ENCODE measurements at regions not wholly inside any gene's neighbourhood (a gene's known extent, or its start where the extent isn't known, plus 50 kb on each side); places are given as distances from the start of the nearest gene placed in this dataset.

- Mint-ChIP-seq H3K27ac (ENCODE audit: unreplicated experiment) (no peak overlapping the region), H3K4me1 (ENCODE audit: low read depth) (peaks cover 58% of the 10 kb centered on the region), H3K27me3 (ENCODE audit: low read depth) (no peaks in the 10 kb centered on the region), H3K9me3 (ENCODE audit: low read depth) (no peaks in the 10 kb centered on the region), H3K4me3 (ENCODE audit: unreplicated experiment) (no peak overlapping the region), H3K36me3 (ENCODE audit: low read depth) (no peaks in the 10 kb centered on the region)
- DNase-seq (ENCODE audit: low spot score) = no peak
- TF ChIP-seq CTCF (IDR thresholded peaks at IDR 0.05) = no peak
Measured at GRCh38 chr16:66154801-66155200, 211.7 kb upstream of the CDH5 start.

- peak; percentile 57 for TF ChIP-seq CTCF (IDR thresholded peaks at IDR 0.05)
- H3K27me3 Mint-ChIP-seq (ENCODE audit: low read depth) = no peaks in the 10 kb centered on the region
- H3K4me1 Mint-ChIP-seq (ENCODE audit: low read depth) = peaks cover 69% of the 10 kb centered on the region
- H3K36me3 Mint-ChIP-seq (ENCODE audit: low read depth) = no peaks in the 10 kb centered on the region
- H3K27ac Mint-ChIP-seq (ENCODE audit: unreplicated experiment) = peak overlapping the region; percentile 97
- DNase-seq (ENCODE audit: low spot score) = no peak
- no peaks in the 10 kb centered on the region for H3K9me3 Mint-ChIP-seq (ENCODE audit: low read depth)
- H3K4me3 Mint-ChIP-seq (ENCODE audit: unreplicated experiment) = no peak overlapping the region
Measured at GRCh38 chr16:66152823-66153393, 213.6 kb upstream of the CDH5 start.

- DNase-seq (ENCODE audit: low spot score) = no peak
- Mint-ChIP-seq H3K27me3 (ENCODE audit: low read depth) (no peaks in the 10 kb centered on the region), H3K27ac (ENCODE audit: unreplicated experiment) (peak overlapping the region; percentile 97), H3K9me3 (ENCODE audit: low read depth) (no peaks in the 10 kb centered on the region), H3K4me1 (ENCODE audit: low read depth) (peaks cover 76% of the 10 kb centered on the region), H3K4me3 (ENCODE audit: unreplicated experiment) (no peak overlapping the region), H3K36me3 (ENCODE audit: low read depth) (no peaks in the 10 kb centered on the region)
- TF ChIP-seq CTCF (IDR thresholded peaks at IDR 0.05) = peak; percentile 33
Measured at GRCh38 chr16:66152181-66152580, 214.3 kb upstream of the CDH5 start.

- H3K27ac Mint-ChIP-seq (ENCODE audit: unreplicated experiment) = peak overlapping the region; percentile 84
- DNase-seq (ENCODE audit: low spot score) = no peak
- no peak overlapping the region for H3K4me3 Mint-ChIP-seq (ENCODE audit: unreplicated experiment)
- H3K36me3 Mint-ChIP-seq (ENCODE audit: low read depth) = no peaks in the 10 kb centered on the region
- H3K27me3 Mint-ChIP-seq (ENCODE audit: low read depth) = no peaks in the 10 kb centered on the region
- no peaks in the 10 kb centered on the region for H3K9me3 Mint-ChIP-seq (ENCODE audit: low read depth)
- TF ChIP-seq CTCF (IDR thresholded peaks at IDR 0.05) = no peak
- peaks cover 83% of the 10 kb centered on the region for H3K4me1 Mint-ChIP-seq (ENCODE audit: low read depth)
Measured at GRCh38 chr16:66150698-66151482, 215.6 kb upstream of the CDH5 start.

GRCh38 chr16:66147291-66147690 is 219.2 kb upstream of the CDH5 start:
- peaks cover 62% of the 10 kb centered on the region for H3K4me1 Mint-ChIP-seq (ENCODE audit: low read depth)
- H3K36me3 Mint-ChIP-seq (ENCODE audit: low read depth) = no peaks in the 10 kb centered on the region
- no peaks in the 10 kb centered on the region for H3K9me3 Mint-ChIP-seq (ENCODE audit: low read depth)
- H3K27me3 Mint-ChIP-seq (ENCODE audit: low read depth) = no peaks in the 10 kb centered on the region
- H3K27ac Mint-ChIP-seq (ENCODE audit: unreplicated experiment) = peak overlapping the region; percentile 45
- TF ChIP-seq CTCF (IDR thresholded peaks at IDR 0.05) = no peak
- no peak for DNase-seq (ENCODE audit: low spot score)
- no peak overlapping the region for H3K4me3 Mint-ChIP-seq (ENCODE audit: unreplicated experiment)
